B cell (primary cell): ENCODE measurements at regions not wholly inside any gene's neighbourhood (a gene's known extent, or its start where the extent isn't known, plus 50 kb on each side); places are given as distances from the start of the nearest gene placed in this dataset.

ENCODE experiments used
- CTCF ChIP-seq: fragments of 200-600 bp; IDR thresholded peaks from one replicate; pipeline ENCODE4 v1.8.0; 2022; ENCODE audit warnings: antibody characterized with exemption, mild to moderate bottlenecking
- EZH2 ChIP-seq: IDR thresholded peaks from 2 replicates; pipeline ENCODE4 v1.6.1; 2012; ENCODE audit warnings: borderline replicate concordance, low read depth, mild to moderate bottlenecking, moderate library complexity, low read length; ENCODE audit not compliant: insufficient read depth, poor library complexity, severe bottlenecking

- TF ChIP-seq CTCF (no peak), EZH2 (no peak)
Measured at GRCh38 chr1:38736399-38736798, 123.2 kb downstream of the RRAGC start.
